ENCODE measurements at regions not wholly inside any gene's neighbourhood (a gene's known extent, or its start where the extent isn't known, plus 50 kb on each side); places are given as distances from the start of the nearest gene placed in this dataset.

- Histone ChIP-seq H3K36me3 (no peaks in the 10 kb centered on the region), H3K4me3 (no peak overlapping the region), H3K9me3 (no peaks in the 10 kb centered on the region), H3K4me1 (no peaks in the 10 kb centered on the region), H3K27ac (no peak overlapping the region), H3K27me3 (no peaks in the 10 kb centered on the region)
- no peak for DNase-seq (ENCODE audit: low spot score in 2 of 2)
- intact Hi-C loops (cut with DNase I; ENCODE audit: low total_unique reads): no loop called here
- TF ChIP-seq POLR2AphosphoS5 (IDR thresholded peaks at IDR 0.05): no peak
- no peak for TF ChIP-seq CTCF (IDR thresholded peaks at IDR 0.05)
- no peak for TF ChIP-seq POLR2A (IDR thresholded peaks at IDR 0.05)
Measured at GRCh38 chr7:19307554-19307953, 162.3 kb upstream of the FERD3L start.

GRCh38 chr7:19305698-19306097 is 160.5 kb upstream of the FERD3L start:
- DNase-seq (ENCODE audit: low spot score in 2 of 2): no peak
- intact Hi-C loops (cut with DNase I; ENCODE audit: low total_unique reads): no loop called here
- Histone ChIP-seq H3K4me3 (no peak overlapping the region), H3K9me3 (no peaks in the 10 kb centered on the region), H3K36me3 (no peaks in the 10 kb centered on the region), H3K4me1 (no peaks in the 10 kb centered on the region), H3K27ac (no peak overlapping the region), H3K27me3 (no peaks in the 10 kb centered on the region)
- TF ChIP-seq POLR2AphosphoS5 (IDR thresholded peaks at IDR 0.05) (no peak), CTCF (IDR thresholded peaks at IDR 0.05) (no peak), POLR2A (IDR thresholded peaks at IDR 0.05) (no peak)

- H3K9me3 ChIP-seq: no peaks in the 10 kb centered on the region
- H3K4me3 ChIP-seq: no peak overlapping the region
- H3K27me3 ChIP-seq: no peaks in the 10 kb centered on the region
- DNase-seq (ENCODE audit: low spot score in 2 of 2): no peak
- TF ChIP-seq CTCF (IDR thresholded peaks at IDR 0.05) (no peak), POLR2AphosphoS5 (IDR thresholded peaks at IDR 0.05) (no peak), POLR2A (IDR thresholded peaks at IDR 0.05) (no peak)
- no peaks in the 10 kb centered on the region for H3K4me1 ChIP-seq
- no peak overlapping the region for H3K27ac ChIP-seq
- no peaks in the 10 kb centered on the region for H3K36me3 ChIP-seq
- intact Hi-C loops (cut with DNase I; ENCODE audit: low total_unique reads): no loop called here
Measured at GRCh38 chr7:19304086-19304485, 158.9 kb upstream of the FERD3L start.

GRCh38 chr7:19302731-19303130 is 157.5 kb upstream of the FERD3L start:
- no peaks in the 10 kb centered on the region for H3K36me3 ChIP-seq

GRCh38 chr7:19296617-19297016 is 151.4 kb upstream of the FERD3L start:
- intact Hi-C loops (cut with DNase I; ENCODE audit: low total_unique reads): no loop called here

More at GRCh38 chr7:19302731-19303130, 157.5 kb upstream of the FERD3L start:
- Histone ChIP-seq H3K27me3 (no peaks in the 10 kb centered on the region), H3K27ac (no peak overlapping the region), H3K9me3 (no peaks in the 10 kb centered on the region), H3K4me3 (no peak overlapping the region), H3K4me1 (no peaks in the 10 kb centered on the region)
- no peak for DNase-seq (ENCODE audit: low spot score in 2 of 2)
- intact Hi-C loops (cut with DNase I; ENCODE audit: low total_unique reads): no loop called here
- no peak for TF ChIP-seq POLR2AphosphoS5 (IDR thresholded peaks at IDR 0.05)
- no peak for TF ChIP-seq CTCF (IDR thresholded peaks at IDR 0.05)
- TF ChIP-seq POLR2A (IDR thresholded peaks at IDR 0.05): no peak

More at GRCh38 chr7:19296617-19297016, 151.4 kb upstream of the FERD3L start:
- H3K4me1 ChIP-seq: no peaks in the 10 kb centered on the region
- no peak overlapping the region for H3K27ac ChIP-seq
- H3K36me3 ChIP-seq: no peaks in the 10 kb centered on the region
- no peaks in the 10 kb centered on the region for H3K27me3 ChIP-seq
- TF ChIP-seq POLR2AphosphoS5 (IDR thresholded peaks at IDR 0.05): no peak
- TF ChIP-seq CTCF (IDR thresholded peaks at IDR 0.05): no peak
- no peak for TF ChIP-seq POLR2A (IDR thresholded peaks at IDR 0.05)
- DNase-seq (ENCODE audit: low spot score in 2 of 2): no peak
- no peak overlapping the region for H3K4me3 ChIP-seq
- H3K9me3 ChIP-seq: no peaks in the 10 kb centered on the region

All from breast epithelium (tissue), 4 donors.